H1 (cell line): ENCODE measurements at regions not wholly inside any gene's neighbourhood (a gene's known extent, or its start where the extent isn't known, plus 50 kb on each side); places are given as distances from the start of the nearest gene placed in this dataset.

Experiments
- CTCF ChIA-PET: fragments of 300-600 bp; sonication (Branson Sonifier 250); formaldehyde crosslinking; loops from one replicate; lab custom pipeline; 2021; ENCODE audit not compliant: partially characterized antibody; lab: Charles Lee
- POLR2A ChIA-PET: fragments of 300-600 bp; sonication (Branson Sonifier 250); formaldehyde crosslinking; loops from one replicate; lab custom pipeline; 2021; ENCODE audit warnings: inconsistent platforms; ENCODE audit not compliant: partially characterized antibody; lab: Charles Lee
- DNase-seq, 2 experiments: peaks; one replicate each; pipeline versions ENCODE4 v3.0.0 to v3.0.0-alpha.2; 2010 to 2022; ENCODE audit warnings: low spot score in 2 of 2, low read depth in 1 of 2, mixed read lengths in 1 of 2
- FAIRE-seq: peaks from 2 replicates; lab custom pipeline; 2011; peaks lifted over from hg19 to GRCh38; lab: Jason Lieb, UNC
- H2AFZ ChIP-seq: 2 replicates; pipeline ENCODE4 v1.8.1; 2012; ENCODE audit warnings: low read length, inconsistent platforms
- H2AK5ac ChIP-seq: 2 replicates; pipeline ENCODE4 v1.6.1; 2013; ENCODE audit warnings: low read depth, low read length
- H2BK120ac ChIP-seq: replicated peaks from 2 replicates; pipeline ENCODE3; 2013; ENCODE audit warnings: low read depth, low read length, inconsistent platforms
- H2BK12ac ChIP-seq: 2 replicates; pipeline ENCODE4 v1.6.1; 2013; ENCODE audit warnings: low read depth, low read length
- H2BK15ac ChIP-seq: 2 replicates; pipeline ENCODE4 v1.6.1; 2013; ENCODE audit warnings: low read length
- H2BK20ac ChIP-seq: 2 replicates; pipeline ENCODE4 v1.6.1; 2013; ENCODE audit warnings: low read length
- H2BK5ac ChIP-seq: 2 replicates; pipeline ENCODE4 v1.6.1; 2013; ENCODE audit warnings: low read depth, low read length
- H3K14ac ChIP-seq: 2 replicates; pipeline ENCODE4 v1.6.1; 2013; ENCODE audit warnings: inconsistent platforms; ENCODE audit not compliant: insufficient read length
- H3K18ac ChIP-seq: 2 replicates; pipeline ENCODE4 v1.6.1; 2013; ENCODE audit warnings: low read length; ENCODE audit errors: extremely low read depth
- H3K23ac ChIP-seq: 2 replicates; pipeline ENCODE4 v1.6.1; 2013; ENCODE audit warnings: inconsistent platforms; ENCODE audit not compliant: insufficient read length
- H3K23me2 ChIP-seq: 2 replicates; pipeline ENCODE4 v1.6.1; 2013; ENCODE audit warnings: low read depth, low read length
- H3K27ac ChIP-seq: 2 replicates; pipeline ENCODE4 v1.6.1; 2011; ENCODE audit warnings: low read depth, low read length, inconsistent platforms
- H3K27me3 ChIP-seq, 4 experiments: replicated peaks in 1 of 4; 1 replicate in 1 of 4; 2 replicates in 3 of 4; pipeline versions ENCODE4 v1.6.1 to v1.8.1; 2011 to 2013; ENCODE audit warnings: low read length in 3 of 4, mild to moderate bottlenecking in 3 of 4, inconsistent platforms in 2 of 4, mixed read lengths in 2 of 4, moderate library complexity in 1 of 4; ENCODE audit not compliant: control insufficient read depth in 3 of 4, insufficient read depth in 3 of 4; ENCODE audit errors: extremely low read depth in 1 of 4
- H3K36me3 ChIP-seq, 4 experiments: 2 replicates each; pipeline versions ENCODE4 v1.6.1 to v1.8.1; 2011 to 2013; ENCODE audit warnings: mild to moderate bottlenecking in 4 of 4, low read length in 3 of 4, moderate library complexity in 2 of 4, control low read depth in 1 of 4, inconsistent platforms in 1 of 4; ENCODE audit not compliant: insufficient read depth in 4 of 4, control insufficient read depth in 2 of 4
- H3K4ac ChIP-seq: replicated peaks from 2 replicates; pipeline ENCODE3; 2013; ENCODE audit warnings: low read length, low read depth, mixed read lengths, inconsistent platforms; ENCODE audit not compliant: insufficient read length
- H3K4me1 ChIP-seq, 4 experiments: replicated peaks in 1 of 4; 1 replicate in 1 of 4; 2 replicates in 3 of 4; pipeline versions ENCODE4 v1.6.1 to v1.8.1; 2011 to 2013; ENCODE audit warnings: low read length in 3 of 4, inconsistent platforms in 2 of 4, mixed read lengths in 1 of 4; ENCODE audit not compliant: insufficient read depth in 4 of 4, control insufficient read depth in 3 of 4
- H3K4me2 ChIP-seq, 2 experiments: 2 replicates each; pipeline versions ENCODE4 v1.6.1 to v1.8.1; 2011 to 2013; ENCODE audit warnings: low read depth in 2 of 2, low read length in 2 of 2, control low read depth in 1 of 2, inconsistent platforms in 1 of 2, mild to moderate bottlenecking in 1 of 2; ENCODE audit not compliant: insufficient read depth in 1 of 2
- H3K4me3 ChIP-seq, 4 experiments: fragments of 200-600, 300-600 bp in 1 of 4; sonication (generic), shearing (Covaris generic), sonication (Bioruptor Twin) in 1 of 4; 2 replicates each; pipeline versions ENCODE4 v1.5.1 to v1.8.1; 2011 to 2016; ENCODE audit warnings: low read length in 4 of 4, low read depth in 3 of 4, control low read depth in 2 of 4, inconsistent platforms in 2 of 4, mild to moderate bottlenecking in 2 of 4, mixed read lengths in 1 of 4, moderate library complexity in 1 of 4; ENCODE audit not compliant: insufficient read depth in 2 of 4; ENCODE audit errors: extremely low read depth in 1 of 4
- H3K56ac ChIP-seq: replicated peaks from 2 replicates; pipeline ENCODE3; 2013; ENCODE audit warnings: low read depth, mild to moderate bottlenecking, mixed read lengths, low read length, inconsistent platforms; ENCODE audit not compliant: insufficient read length
- H3K79me1 ChIP-seq: 2 replicates; pipeline ENCODE4 v1.6.1; 2013; ENCODE audit warnings: low read depth, low read length, control low read depth
- H3K79me2 ChIP-seq, 2 experiments: 2 replicates each; pipeline versions ENCODE4 v1.6.1 to v1.8.1; 2012 to 2013; ENCODE audit warnings: low read length in 2 of 2, mild to moderate bottlenecking in 2 of 2, inconsistent platforms in 1 of 2; ENCODE audit not compliant: insufficient read depth in 2 of 2, control insufficient read depth in 1 of 2
- H3K9ac ChIP-seq, 4 experiments: replicated peaks in 1 of 4; 1 replicate in 1 of 4; 2 replicates in 3 of 4; pipeline versions ENCODE4 v1.6.1 to v1.8.1; 2011 to 2013; ENCODE audit warnings: low read depth in 3 of 4, low read length in 3 of 4, control low read depth in 2 of 4, mild to moderate bottlenecking in 2 of 4, moderate library complexity in 2 of 4, inconsistent platforms in 1 of 4; ENCODE audit errors: extremely low read depth in 1 of 4
- H3K9me3 ChIP-seq, 2 experiments: 2 replicates each; pipeline versions ENCODE4 v1.6.1 to v1.8.1; 2012 to 2013; ENCODE audit warnings: mild to moderate bottlenecking in 2 of 2, moderate library complexity in 2 of 2, control low read depth in 1 of 2, inconsistent platforms in 1 of 2, low read depth in 1 of 2, low read length in 1 of 2, mixed read lengths in 1 of 2; ENCODE audit not compliant: insufficient read depth in 2 of 2
- H4K20me1 ChIP-seq, 2 experiments: replicated peaks in 1 of 2; 2 replicates each; pipeline versions ENCODE3 to v1.8.1; 2011 to 2013; ENCODE audit warnings: inconsistent platforms in 2 of 2, low read length in 2 of 2, mild to moderate bottlenecking in 1 of 2; ENCODE audit not compliant: insufficient read depth in 2 of 2, control insufficient read depth in 1 of 2
- H4K5ac ChIP-seq: 2 replicates; pipeline ENCODE4 v1.6.1; 2013; ENCODE audit warnings: low read length, low read depth, mixed read lengths, inconsistent platforms; ENCODE audit not compliant: insufficient read length
- H4K8ac ChIP-seq: 2 replicates; pipeline ENCODE4 v1.8.0; 2013; ENCODE audit warnings: mild to moderate bottlenecking, moderate library complexity, low read length, inconsistent platforms; ENCODE audit not compliant: insufficient read depth; ENCODE audit errors: extremely low read depth
- H4K91ac ChIP-seq: replicated peaks from 2 replicates; pipeline ENCODE3; 2013; ENCODE audit warnings: low read length, mixed read lengths, inconsistent platforms; ENCODE audit not compliant: insufficient read length
- CTCF ChIP-seq, 3 experiments: IDR thresholded peaks; 1 replicate in 2 of 3; 2 replicates in 1 of 3; pipeline versions ENCODE4 v1.5.1 to v1.6.1; 2011; ENCODE audit warnings: low read length in 3 of 3, mild to moderate bottlenecking in 3 of 3, inconsistent platforms in 2 of 3, low read depth in 1 of 3, moderate library complexity in 1 of 3; ENCODE audit not compliant: insufficient read depth in 1 of 3; ENCODE audit errors: control extremely low read depth in 1 of 3
- GABPA ChIP-seq: IDR thresholded peaks from 2 replicates; pipeline ENCODE4 v1.6.1; 2011; ENCODE audit warnings: mild to moderate bottlenecking, low read length, moderate library complexity, borderline replicate concordance; ENCODE audit not compliant: insufficient read depth
- HDAC2 ChIP-seq, 2 experiments: fragments of 300-600 bp in 1 of 2; sonication (generic) in 1 of 2; IDR thresholded peaks; 2 replicates each; pipeline ENCODE4 v1.6.1; 2011 to 2012; ENCODE audit warnings: low read depth in 2 of 2, low read length in 2 of 2, mild to moderate bottlenecking in 2 of 2, moderate library complexity in 2 of 2, borderline replicate concordance in 1 of 2, inconsistent platforms in 1 of 2
- MAFK ChIP-seq: IDR thresholded peaks from 2 replicates; pipeline ENCODE4 v1.6.1; 2012; ENCODE audit warnings: low read depth, mild to moderate bottlenecking, improper control_type of control experiment, low read length
- RAD21 ChIP-seq, 2 experiments: IDR thresholded peaks in 1 of 2; conservative IDR thresholded peaks in 1 of 2; 2 replicates each; pipeline ENCODE4 v1.6.1; 2011; ENCODE audit warnings: low read depth in 2 of 2, low read length in 2 of 2, improper control_type of control experiment in 1 of 2, inconsistent platforms in 1 of 2, mild to moderate bottlenecking in 1 of 2, moderate library complexity in 1 of 2
- SRF ChIP-seq: IDR thresholded peaks from 2 replicates; pipeline ENCODE4 v1.6.1; 2011; ENCODE audit warnings: mild to moderate bottlenecking, low read depth, low read length, moderate library complexity
- TAF1 ChIP-seq: IDR thresholded peaks from 2 replicates; pipeline ENCODE4 v1.6.1; 2011; ENCODE audit warnings: mild to moderate bottlenecking, low read depth, low read length
- YY1 ChIP-seq: IDR thresholded peaks from 2 replicates; pipeline ENCODE4 v1.6.1; 2011; ENCODE audit warnings: low read depth, mild to moderate bottlenecking, low read length
- WGBS, 2 experiments: shearing (Covaris generic) in 1 of 2; methylation state at CpG; one replicate each; pipeline versions ENCODE4 v1.1.6 to v1.1.7; 2013 to 2015; ENCODE audit warnings: low lambda C conversion rate in 2 of 2, mixed read lengths in 2 of 2, inconsistent platforms in 1 of 2, low coverage in 1 of 2, missing lambda C conversion rate in 1 of 2; ENCODE audit not compliant: insufficient replicate concordance in 2 of 2, insufficient coverage in 1 of 2, insufficient read length in 1 of 2; ENCODE audit errors: extremely low coverage in 1 of 2, missing lambda C conversion rate in 1 of 2; 5-methylcytosine and 5-hydroxymethylcytosine counted together

GRCh38 chr13:50167224-50167947 is 152.1 kb downstream of the KCNRG start:
- CTCF ChIA-PET, result interaction anchor here (0.5 to 1.5 kb wide), 5 partner anchors 41 to 552 kb away, joined by 3 read pairs; no protein-coding TSS in a partner anchor
- WGBS, 2 experiments, result 86% methylated on average over 2 of the region's 2 CpGs; no CpG with 5 or more reads in 1 of the 2 experiments
- H2BK120ac ChIP-seq, result no peak overlapping the region

More at GRCh38 chr13:50167224-50167947, 152.1 kb downstream of the KCNRG start:
- H3K4me1 ChIP-seq, result peaks cover 0 to 2% (median 0%) of the 10 kb centered on the region in 4 experiments; a peak in 2 of 7 replicates
- H3K4ac ChIP-seq, result no peak overlapping the region
- H2AK5ac ChIP-seq, result no peak overlapping the region
- TF ChIP-seq CTCF (IDR thresholded peaks at IDR 0.05; ENCODE audit: control extremely low read depth in 1 of 3, insufficient read depth in 1 of 3, low read depth in 1 of 3, low read length in 3 of 3) (peak in 1 of 3 experiments; percentile 19; a peak in 1 of 4 replicates), GABPA (no peak), YY1 (no peak), HDAC2 (IDR thresholded peaks at IDR 0.05; ENCODE audit: borderline replicate concordance in 1 of 2, low read depth in 2 of 2, low read length in 2 of 2) (no peak), MAFK (no peak), TAF1 (no peak), SRF (no peak), RAD21 (IDR thresholded peaks at IDR 0.05 in 1 of 2, conservative IDR thresholded peaks at IDR 0.05 in 1 of 2; ENCODE audit: low read depth in 2 of 2, low read length in 2 of 2) (peak in 1 of 2 experiments; percentile 5; a peak in 1 of 4 replicates)
- no peaks in the 10 kb centered on the region for H3K27me3 ChIP-seq
- H2BK5ac ChIP-seq, result no peak overlapping the region
- POLR2A ChIA-PET, result interaction anchor here (1.2 kb wide), 1 partner anchor 20 kb away, joined by 5 read pairs; no protein-coding TSS in a partner anchor
- no peak overlapping the region for H2AFZ ChIP-seq
- no peak overlapping the region for H3K27ac ChIP-seq
- H3K9me3 ChIP-seq, result no peaks in the 10 kb centered on the region
- H3K14ac ChIP-seq, result no peak overlapping the region
- H3K79me2 ChIP-seq, result no peaks in the 10 kb centered on the region
- H4K5ac ChIP-seq, result no peak overlapping the region
- no peak overlapping the region for H2BK20ac ChIP-seq
- H3K4me3 ChIP-seq, result no peak overlapping the region
- no peaks in the 10 kb centered on the region for H3K79me1 ChIP-seq
- H3K23me2 ChIP-seq, result no peaks in the 10 kb centered on the region
- H4K20me1 ChIP-seq, result no peaks in the 10 kb centered on the region
- no peak overlapping the region for H3K23ac ChIP-seq
- no peak overlapping the region for H4K91ac ChIP-seq
- no peak overlapping the region for H3K56ac ChIP-seq
- H3K18ac ChIP-seq, result no peak overlapping the region
- H3K4me2 ChIP-seq, result no peak overlapping the region
- no peak overlapping the region for H3K9ac ChIP-seq
- no peaks in the 10 kb centered on the region for H3K36me3 ChIP-seq
- H2BK15ac ChIP-seq, result no peak overlapping the region
- no peak overlapping the region for H2BK12ac ChIP-seq
- DNase-seq (no peak), FAIRE-seq (no peak)
- no peak overlapping the region for H4K8ac ChIP-seq
